ENCODE measurements at regions not wholly inside any gene's neighbourhood (a gene's known extent, or its start where the extent isn't known, plus 50 kb on each side); places are given as distances from the start of the nearest gene placed in this dataset.
A peak's percentile ranks its signal among the peaks of the same experiment; 100 is the strongest.
"Not testable (repeated sequence)": the region's sequence is repeated elsewhere in the genome, so short reads cannot be mapped to it uniquely, and the experiment has no call there.

DNA sequence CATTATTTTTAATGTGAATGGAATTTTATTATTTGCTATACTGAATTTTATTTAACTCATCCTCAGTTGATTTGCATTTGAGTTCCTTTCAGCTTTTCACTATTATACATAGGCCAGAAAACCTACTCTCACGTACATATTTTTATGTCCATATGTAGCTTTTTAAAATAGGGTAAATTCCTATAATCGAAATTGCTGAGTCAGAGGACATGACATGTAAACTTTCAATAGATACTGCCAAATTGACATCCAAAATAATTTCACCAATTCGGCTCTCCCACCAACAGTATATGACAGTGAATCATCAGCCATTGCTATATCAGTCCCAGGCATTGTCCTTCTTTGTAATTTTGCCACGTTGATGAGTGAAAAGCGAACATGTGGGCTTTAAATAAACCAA lies 222.5 kb downstream of the SQOR start:
- intact Hi-C loops (cut with DNase I), result no loop called here
- ATAC-seq, result no peak
- no peak for DNase-seq (ENCODE audit: missing footprints)

DNA sequence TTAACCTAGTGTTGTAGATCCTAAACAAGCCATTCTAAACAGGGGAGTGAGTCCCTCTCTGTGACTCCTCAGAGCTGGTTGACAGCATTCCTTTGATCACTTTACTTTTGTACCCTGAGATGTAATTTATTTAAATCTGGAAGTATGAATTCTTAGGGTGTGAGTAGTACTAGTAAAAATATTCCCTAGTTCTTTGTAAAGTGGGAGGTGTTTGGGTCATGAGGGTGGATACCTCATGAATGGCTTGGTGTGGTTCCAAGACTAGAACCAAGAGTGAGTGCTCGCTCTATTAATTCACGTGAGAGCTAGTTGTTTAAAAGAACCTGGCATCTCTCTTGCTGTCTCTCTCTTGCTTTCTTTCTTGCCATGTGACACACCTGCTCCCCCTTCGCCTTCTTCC lies 223.7 kb downstream of the SQOR start:
- DNase-seq (ENCODE audit: missing footprints) (no peak), ATAC-seq (no peak)
- intact Hi-C loops (cut with DNase I), result no loop called here

DNA sequence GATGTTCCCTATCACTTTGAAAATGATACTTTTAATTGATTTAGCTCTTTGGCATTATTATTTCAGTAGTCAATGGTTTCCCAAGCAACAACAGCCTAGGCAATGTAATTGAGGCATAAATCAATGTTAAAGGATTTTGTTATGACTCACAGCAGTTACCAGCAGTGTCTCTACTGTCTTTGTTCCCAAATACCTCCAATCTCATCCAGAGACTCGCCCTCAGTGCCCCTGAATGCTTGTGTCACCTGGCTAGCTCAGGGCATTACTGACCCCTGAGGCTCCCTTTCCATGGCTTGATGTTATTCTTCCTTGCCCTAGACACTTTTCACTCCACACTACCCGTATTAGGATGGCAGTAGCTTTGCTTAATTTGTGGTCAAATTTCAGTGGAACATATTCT lies 227.2 kb downstream of the SQOR start:
- DNase-seq (ENCODE audit: missing footprints) (no peak), ATAC-seq (no peak)
- intact Hi-C loops (cut with DNase I), result no loop called here

DNA sequence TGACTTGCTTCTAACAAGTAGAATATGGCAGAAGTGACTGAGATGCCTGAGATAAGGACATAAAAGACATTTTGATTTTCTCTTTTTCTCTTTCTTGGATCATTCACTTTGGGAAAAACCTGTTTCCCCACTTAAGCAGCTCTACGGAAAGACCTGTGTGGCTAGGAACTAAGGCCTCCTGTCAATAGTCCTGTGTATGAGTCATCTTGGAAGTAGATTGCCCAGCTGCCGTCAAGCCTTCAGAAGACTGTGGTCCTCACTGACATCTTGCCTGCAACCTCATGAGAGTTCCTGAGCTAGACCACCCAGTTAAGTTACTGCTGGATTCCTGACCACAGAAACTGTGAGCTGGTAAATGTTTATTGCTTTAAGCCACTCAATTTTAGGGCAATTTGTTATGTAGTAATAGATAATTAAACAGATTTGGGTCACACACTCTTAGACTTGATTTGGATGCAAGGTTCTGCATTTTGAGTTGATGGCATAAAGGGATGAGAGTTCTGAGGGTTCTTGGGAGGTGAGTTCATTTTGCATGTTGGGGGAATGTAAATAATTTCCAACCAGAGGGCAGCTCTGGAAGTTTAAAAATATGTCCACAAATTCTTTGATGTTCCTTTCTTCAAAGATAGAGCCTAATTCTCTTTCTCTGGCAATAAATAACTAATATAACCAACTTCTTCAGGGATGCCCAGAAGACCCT lies 229.2 kb downstream of the SQOR start:
- ATAC-seq (no peak), DNase-seq (ENCODE audit: missing footprints) (no peak)
- intact Hi-C loops (cut with DNase I), result no loop called here

DNA sequence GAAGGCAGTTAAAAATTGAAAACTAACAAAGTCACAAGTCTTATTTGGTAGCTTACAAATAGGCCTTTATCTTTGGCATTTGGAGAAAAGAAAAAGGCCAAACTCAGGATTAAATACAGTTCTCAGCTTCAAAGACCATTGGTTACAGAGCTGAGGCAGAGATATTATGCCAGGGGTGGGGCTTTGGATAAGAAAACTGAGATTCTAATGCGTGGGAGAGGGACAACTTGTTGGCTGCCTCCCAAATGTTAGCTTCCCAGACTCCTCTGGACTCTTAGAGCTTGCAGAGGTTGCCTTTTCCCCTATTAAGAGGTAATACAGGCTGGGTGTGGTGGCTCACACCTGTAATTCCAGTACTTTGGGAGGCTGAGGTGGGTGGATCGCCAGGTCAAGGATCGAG lies 231.8 kb downstream of the SQOR start:
- no peak for ATAC-seq
- DNase-seq (ENCODE audit: missing footprints), result no peak
- intact Hi-C loops (cut with DNase I), result no loop called here

DNA sequence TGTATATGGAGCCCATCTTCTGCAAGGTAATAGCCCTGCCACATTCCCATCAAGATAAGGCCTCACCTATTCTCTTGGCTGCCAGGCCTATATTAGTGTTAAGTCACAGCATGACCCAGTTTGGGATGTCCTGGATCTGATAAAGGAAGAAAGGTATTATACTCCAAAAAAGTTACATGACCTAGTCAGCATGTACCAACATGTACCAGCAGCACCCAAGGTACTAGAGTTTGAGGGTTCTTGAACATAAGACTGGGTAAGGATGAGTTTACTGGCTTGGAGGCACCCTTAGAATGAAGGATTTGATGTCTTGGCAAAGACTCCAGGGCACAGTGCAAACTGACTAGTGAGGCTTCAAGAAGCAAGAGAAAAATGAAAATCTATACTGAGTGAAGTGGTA lies 232.5 kb downstream of the SQOR start:
- intact Hi-C loops (cut with DNase I), result no loop called here
- ATAC-seq (no peak), DNase-seq (ENCODE audit: missing footprints) (no peak)

DNA sequence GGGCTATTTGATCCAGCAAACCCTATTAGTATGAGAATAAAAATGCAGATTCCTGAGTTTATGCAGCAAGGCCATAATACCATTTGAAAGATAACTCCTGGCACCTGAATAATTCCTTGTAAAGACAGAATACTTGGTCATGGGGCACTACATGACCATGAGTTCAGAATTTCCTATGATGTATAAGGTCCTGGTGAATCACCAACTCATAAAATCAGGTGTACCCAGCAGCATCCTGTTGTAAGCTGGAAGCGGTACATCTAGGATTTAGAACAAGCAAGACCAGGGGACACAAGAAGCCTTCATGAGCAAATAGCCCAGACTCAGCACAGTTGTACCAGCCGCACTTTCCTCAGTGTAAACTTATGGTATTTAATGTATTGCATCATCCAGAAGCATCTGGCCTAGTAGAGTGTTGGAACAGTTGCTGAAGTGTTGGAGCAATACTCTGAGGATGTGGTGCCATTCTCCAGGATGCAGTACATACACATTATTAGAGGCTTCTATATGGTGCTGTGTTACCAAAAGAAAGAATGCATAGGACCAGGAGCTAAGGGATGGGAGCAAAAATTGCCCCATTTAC lies 233.4 kb downstream of the SQOR start:
- intact Hi-C loops (cut with DNase I), result no loop called here
- ATAC-seq, result no peak
- no peak for DNase-seq (ENCODE audit: missing footprints)

DNA sequence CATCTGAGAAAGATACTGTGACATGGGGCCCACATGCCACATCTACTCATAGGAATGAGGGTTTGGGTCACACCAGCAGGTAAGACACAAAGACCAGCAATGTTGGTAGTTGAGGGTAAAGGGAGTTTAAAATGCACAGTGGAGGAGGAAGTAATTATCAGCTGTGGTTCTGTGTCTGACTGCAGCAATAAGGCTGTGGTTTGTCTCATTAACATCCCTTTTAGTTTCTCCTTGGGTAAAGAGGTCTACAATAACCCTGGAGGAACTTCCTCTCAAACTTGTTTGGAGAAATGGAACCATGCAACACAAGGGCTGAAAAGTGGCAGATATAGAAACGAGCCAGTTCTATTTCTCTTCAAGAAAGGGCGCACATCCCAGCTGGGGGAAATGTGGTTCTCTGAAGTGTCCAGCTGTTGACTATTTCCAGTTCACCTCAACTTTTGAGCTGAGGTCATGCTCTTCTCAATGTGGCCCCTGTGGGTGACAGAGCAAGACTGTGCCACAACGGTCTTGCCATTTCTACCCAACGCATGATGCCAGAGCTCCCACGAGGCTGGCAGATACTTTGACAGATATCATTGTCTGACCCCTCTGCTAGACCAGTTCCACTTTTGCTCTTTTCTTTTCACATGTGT lies 234.3 kb downstream of the SQOR start:
- no peak for DNase-seq (ENCODE audit: missing footprints)
- no peak for ATAC-seq
- intact Hi-C loops (cut with DNase I), result no loop called here

DNA sequence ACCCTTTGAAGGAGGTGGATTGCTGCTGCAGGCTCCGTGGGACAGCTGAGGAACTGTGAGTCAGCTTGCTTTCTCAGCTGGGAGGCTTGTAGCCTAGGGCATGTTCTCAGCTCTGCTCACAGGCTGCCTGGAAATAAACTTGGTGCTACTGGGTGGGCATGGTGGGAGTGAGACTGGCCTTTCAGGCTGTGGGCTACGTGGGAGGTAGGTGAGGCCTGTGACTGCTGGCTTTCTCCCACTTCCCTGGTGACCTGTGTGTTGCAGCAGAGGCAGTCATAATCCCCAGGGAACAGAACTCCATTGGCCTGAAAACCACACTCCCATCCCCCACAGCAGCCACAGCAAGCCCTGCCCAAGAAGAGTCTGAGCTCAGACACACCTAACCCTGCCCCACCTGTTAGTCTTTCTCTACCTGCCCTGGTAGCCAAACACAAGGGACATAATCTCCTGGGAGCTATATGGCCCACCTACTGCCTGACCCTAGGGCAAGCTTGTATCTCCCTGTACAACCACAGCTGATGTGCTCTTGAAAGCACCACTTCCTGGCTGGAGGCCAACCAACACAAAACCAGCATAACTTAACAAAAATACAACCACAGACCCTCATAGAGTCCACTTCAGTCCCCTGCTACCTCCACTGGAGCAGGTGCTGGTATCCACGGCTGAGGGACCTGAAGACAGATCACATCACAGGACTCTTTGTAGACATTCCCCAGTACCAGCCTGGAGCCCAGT lies 236.5 kb downstream of the SQOR start:
- intact Hi-C loops (cut with DNase I), result no loop called here
- DNase-seq (ENCODE audit: missing footprints) (no peak), ATAC-seq (no peak)

DNA sequence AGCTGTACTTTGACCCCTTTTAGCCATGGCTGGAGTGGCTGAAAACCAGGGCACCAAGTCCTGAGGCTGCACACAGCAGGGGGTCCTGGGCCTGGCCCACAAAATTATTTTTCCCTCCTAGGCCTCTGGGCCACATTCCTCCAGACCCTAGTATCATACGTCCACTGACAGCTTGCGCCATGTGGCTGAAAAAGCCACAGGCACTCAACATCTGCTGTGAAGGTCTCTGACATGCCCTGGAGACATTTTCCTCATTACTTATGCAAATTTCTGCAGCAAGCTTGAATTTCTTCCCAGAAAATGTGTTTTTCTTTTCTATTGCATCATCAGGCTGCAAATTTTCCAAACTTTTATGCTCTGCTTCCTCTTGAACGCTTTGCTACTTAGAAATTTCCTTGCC lies 239.0 kb downstream of the SQOR start:
- DNase-seq (ENCODE audit: missing footprints) (peak; percentile 72), ATAC-seq (peak; percentile 89)
- intact Hi-C loops (cut with DNase I), result no loop called here

DNA sequence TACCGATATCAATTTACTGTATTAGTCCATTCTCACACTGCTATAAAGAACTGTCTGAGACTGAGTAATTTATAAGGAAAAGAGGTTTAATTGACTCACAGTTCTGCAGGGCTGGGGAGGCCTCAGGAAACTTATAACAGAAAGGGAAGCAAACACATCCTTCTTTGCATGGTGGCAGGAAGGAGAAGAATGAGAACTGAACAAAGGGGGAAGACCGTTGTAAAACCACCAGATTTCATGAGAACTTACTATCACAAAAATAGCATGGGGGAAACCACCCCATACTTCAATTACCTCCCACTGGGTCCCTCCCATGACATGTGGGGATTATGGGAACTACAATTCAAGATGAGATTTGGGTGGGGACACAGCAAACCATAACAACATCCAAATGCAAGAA lies 239.7 kb downstream of the SQOR start:
- intact Hi-C loops (cut with DNase I); DNase-seq (ENCODE audit: missing footprints); ATAC-seq: not testable (repeated sequence)

DNA sequence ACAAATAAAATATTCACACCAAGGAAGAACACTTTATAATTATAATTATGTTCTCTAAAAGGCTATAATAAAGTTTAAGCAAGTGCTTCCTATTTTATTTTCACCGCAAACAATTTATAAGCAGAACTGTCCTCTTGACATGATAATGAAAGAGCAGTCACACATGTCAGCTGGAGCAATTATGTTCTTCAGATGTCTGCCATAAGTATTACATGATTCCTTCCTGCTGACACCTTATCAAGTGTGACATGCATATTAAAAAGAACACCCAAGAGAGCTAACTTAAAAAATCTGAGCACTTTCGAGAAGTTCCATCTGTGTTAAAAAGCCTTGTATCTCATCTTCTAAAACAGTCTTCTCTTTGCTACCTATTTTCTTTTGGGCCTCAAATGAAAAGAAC lies 249.5 kb downstream of the SQOR start:
- intact Hi-C loops (cut with DNase I), result no loop called here
- DNase-seq (ENCODE audit: missing footprints), result no peak
- no peak for ATAC-seq

DNA sequence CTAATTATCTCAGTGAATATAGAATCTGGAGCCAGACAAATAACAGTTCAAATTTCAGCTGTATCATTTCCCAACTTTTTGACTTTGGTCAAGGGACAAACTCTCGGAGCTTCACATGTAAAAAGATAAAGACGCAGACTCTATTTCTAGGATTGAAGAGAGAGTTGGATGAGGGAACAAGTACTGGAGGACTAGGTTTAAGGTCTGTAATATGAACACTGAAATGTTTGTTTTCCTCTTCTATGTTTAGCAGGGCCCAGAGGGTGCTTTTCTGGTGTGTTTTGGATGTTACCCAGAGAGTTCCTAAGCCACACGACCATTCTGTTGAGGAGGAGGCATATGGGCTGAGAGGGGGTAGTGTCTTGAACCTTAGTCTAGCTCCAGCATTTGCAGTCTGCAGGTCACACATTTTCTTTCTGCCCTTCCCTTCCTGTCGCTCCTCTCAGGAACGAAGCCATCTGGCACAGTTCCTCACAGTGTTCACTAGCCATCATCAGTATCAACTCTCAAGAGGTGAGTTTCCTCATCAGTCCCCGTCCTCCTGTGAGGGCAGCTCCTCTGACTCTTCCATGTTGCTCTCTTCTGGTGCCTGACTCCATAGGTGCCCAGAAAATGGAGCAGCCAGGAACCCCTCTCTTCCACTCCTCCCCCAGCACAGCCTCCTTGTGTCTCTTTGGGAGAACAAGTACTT lies 250.1 kb downstream of the SQOR start:
- intact Hi-C loops (cut with DNase I), result no loop called here
- DNase-seq (ENCODE audit: missing footprints), result no peak
- peak; percentile 56 for ATAC-seq

DNA sequence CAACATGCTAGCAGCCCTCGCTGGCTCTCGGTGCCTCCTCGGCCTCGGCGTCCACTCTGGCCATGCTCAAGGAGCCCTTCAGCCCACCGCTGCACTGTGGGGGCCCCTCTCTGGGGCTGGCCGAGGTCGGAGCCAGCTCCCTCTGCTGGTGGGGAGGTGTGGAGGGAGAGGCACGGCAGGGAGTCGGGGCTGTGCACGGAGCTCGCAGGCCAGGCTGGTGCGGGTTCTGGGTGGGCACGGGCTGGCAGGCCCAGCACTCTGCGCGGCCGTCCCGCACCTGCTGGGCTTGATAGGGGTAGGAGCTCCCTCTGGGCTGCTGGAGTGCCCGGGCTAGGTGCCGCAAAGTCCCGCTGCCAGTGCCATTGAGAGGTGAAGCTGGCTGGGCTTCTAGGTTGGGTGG lies 251.0 kb downstream of the SQOR start:
- intact Hi-C loops (cut with DNase I), result no loop called here
- ATAC-seq, result no peak
- DNase-seq (ENCODE audit: missing footprints), result no peak

DNA sequence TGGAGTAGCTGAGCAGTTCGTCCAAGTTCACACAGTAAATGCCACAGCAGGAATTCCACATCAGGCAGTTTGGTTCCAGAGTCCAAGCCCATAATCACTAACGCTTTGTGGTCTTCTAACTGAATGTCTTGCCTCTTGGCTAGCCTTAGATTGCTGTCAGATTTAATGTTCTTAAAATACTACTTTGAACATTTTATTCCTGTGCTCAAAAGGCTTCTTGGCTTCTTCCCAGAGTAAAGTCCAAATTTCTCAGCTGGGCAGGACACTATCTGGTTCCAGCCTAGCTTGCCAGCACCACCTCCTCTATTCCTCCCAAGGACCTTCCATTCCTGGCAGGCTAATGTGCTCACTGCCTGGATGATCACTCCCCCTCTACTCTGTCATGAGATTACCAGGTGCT lies 256.9 kb downstream of the SQOR start:
- intact Hi-C loops (cut with DNase I), result no loop called here
- peak; percentile 95 for ATAC-seq

DNA sequence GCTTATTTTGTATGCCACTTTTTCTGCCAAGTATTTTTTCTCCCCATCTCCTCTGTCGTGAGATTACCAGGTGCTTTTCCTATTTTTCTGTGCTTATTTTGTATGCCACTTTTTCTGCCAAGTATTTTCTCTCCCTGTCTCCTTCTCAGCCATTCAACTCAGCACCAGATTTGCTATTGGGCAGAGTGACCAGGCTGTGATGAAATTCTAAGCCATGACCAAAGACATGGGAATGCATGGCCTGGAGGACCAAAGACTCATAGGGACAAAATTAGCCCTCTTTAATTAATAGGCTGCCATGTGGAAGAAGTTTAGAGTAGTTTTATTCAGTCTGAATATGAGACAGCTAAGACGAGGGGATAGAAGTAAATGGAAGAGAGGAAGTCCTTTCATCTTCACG lies 257.4 kb downstream of the SQOR start:
- no peak for DNase-seq (ENCODE audit: missing footprints)
- ATAC-seq, result peak; percentile 80
- intact Hi-C loops (cut with DNase I), result no loop called here

More for the DNA sequence above, 256.9 kb downstream of the SQOR start:
- no peak for DNase-seq (ENCODE audit: missing footprints)

DNA sequence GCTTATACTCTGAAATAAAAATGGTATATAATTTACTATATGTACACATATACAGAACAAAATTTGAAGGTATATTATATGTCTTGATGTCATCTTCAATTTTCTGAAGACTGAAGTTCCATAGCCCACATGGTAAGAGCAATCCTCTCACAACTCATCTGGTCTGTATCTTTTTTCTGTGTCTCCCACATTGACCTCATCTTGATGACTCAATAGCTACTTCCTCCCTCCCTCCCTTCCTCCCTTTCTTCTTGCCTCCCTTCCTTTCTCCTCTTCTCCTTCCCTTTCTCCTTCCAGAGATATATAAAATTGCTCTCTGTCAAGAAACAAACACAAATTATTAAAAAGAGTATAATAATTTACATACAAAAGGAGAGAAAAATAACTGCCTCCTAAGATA lies 268.5 kb downstream of the SQOR start:
- no peak for ATAC-seq
- intact Hi-C loops (cut with DNase I), result no loop called here
- DNase-seq (ENCODE audit: missing footprints), result no peak

DNA sequence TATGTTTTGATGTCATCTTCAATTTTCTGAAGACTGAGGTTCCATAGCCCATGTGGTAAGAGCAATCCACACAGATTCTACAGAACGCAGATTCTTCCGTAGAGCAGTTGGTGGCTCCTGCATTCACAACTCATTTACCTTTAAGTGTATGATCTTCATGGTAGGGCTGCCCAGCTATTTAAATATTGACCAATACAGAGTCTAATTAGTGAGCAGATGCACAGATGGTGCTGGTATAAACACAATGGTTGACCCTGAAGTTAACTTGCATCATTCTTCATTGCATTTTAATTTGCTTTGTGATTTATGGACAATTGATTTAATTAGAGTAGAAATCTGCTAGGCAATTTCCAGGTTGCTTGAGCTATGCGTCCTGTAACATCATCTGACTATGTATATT lies 269.2 kb downstream of the SQOR start:
- ATAC-seq (no peak), DNase-seq (ENCODE audit: missing footprints) (no peak)
- intact Hi-C loops (cut with DNase I), result no loop called here

DNA sequence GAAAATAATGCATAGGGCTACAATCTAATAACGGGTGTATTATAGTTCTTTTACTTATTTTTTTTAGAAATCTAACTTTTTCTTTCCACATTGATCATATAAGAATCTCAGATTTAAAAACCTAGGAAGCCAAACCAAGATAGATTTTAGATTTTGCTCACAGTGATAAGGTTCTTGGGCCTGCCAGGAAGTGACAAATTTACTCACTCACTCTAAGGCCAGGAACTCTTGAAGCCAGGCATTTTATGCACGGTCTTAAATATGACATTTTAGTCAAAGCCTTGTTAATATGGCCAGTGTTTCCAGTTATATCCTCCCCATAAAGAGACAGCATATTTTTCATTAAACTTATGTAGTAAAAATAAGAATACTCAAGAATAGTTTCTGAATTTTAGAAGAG lies 271.4 kb downstream of the SQOR start:
- intact Hi-C loops (cut with DNase I), result no loop called here
- DNase-seq (ENCODE audit: missing footprints) (no peak), ATAC-seq (no peak)
